ENCODE measurements at regions not wholly inside any gene's neighbourhood (a gene's known extent, or its start where the extent isn't known, plus 50 kb on each side); places are given as distances from the start of the nearest gene placed in this dataset.

- no peak for DNase-seq
These were observed 1018.4 kb upstream of the ACVR2A start for GRCh38 chr2:146826388-146826787.

- DNase-seq, result no peak
These were observed 1023.0 kb upstream of the ACVR2A start for GRCh38 chr2:146821836-146822316.

- DNase-seq, result no peak
These were observed 1024.2 kb upstream of the ACVR2A start for GRCh38 chr2:146820672-146821071.

- DNase-seq, result no peak
These were observed 1026.7 kb upstream of the ACVR2A start for GRCh38 chr2:146818122-146818521.

- no peak for DNase-seq
These were observed 1027.2 kb upstream of the ACVR2A start for GRCh38 chr2:146817613-146818012.

GRCh38 chr2:146814971-146815370, 1029.9 kb upstream of the ACVR2A start:
- no peak for DNase-seq

- no peak for DNase-seq
These were observed 1037.2 kb upstream of the ACVR2A start for GRCh38 chr2:146807568-146808168.

- no peak for DNase-seq
These were observed 1038.3 kb upstream of the ACVR2A start for GRCh38 chr2:146806364-146807005.

GRCh38 chr2:146804288-146804687, 1040.5 kb upstream of the ACVR2A start:
- no peak for DNase-seq

GRCh38 chr2:146801886-146802285, 1042.9 kb upstream of the ACVR2A start:
- no peak for DNase-seq

- DNase-seq, result no peak
These were observed 1058.4 kb upstream of the ACVR2A start for GRCh38 chr2:146786396-146786795.

GRCh38 chr2:146785101-146785500, 1059.7 kb upstream of the ACVR2A start:
- DNase-seq, result no peak

GRCh38 chr2:146784602-146785001, 1060.2 kb upstream of the ACVR2A start:
- no peak for DNase-seq

- DNase-seq, result no peak
These were observed 1067.6 kb upstream of the ACVR2A start for GRCh38 chr2:146777181-146777580.

- no peak for DNase-seq
These were observed 1068.2 kb upstream of the ACVR2A start for GRCh38 chr2:146776596-146776995.

GRCh38 chr2:146771531-146771930, 1073.3 kb upstream of the ACVR2A start:
- DNase-seq, result no peak

- no peak for DNase-seq
These were observed 1080.5 kb upstream of the ACVR2A start for GRCh38 chr2:146764301-146764700.

- DNase-seq, result no peak
These were observed 1082.0 kb upstream of the ACVR2A start for GRCh38 chr2:146762786-146763185.

GRCh38 chr2:146754606-146755005, 1090.2 kb upstream of the ACVR2A start:
- no peak for DNase-seq

GRCh38 chr2:146748046-146748445, 1096.8 kb upstream of the ACVR2A start:
- DNase-seq, result no peak

- no peak for DNase-seq
These were observed 1103.6 kb upstream of the ACVR2A start for GRCh38 chr2:146741260-146741659.

- no peak for DNase-seq
These were observed 1110.0 kb upstream of the ACVR2A start for GRCh38 chr2:146734821-146735190.

- DNase-seq, result peak; percentile 81
These were observed 1110.6 kb upstream of the ACVR2A start for GRCh38 chr2:146734042-146734820.

GRCh38 chr2:146730882-146731281, 1113.9 kb upstream of the ACVR2A start:
- DNase-seq, result no peak

Measured in hematopoietic multipotent progenitor cell treated with erythropoietin and hydrocortisone succinate and interleukin-3 and kit ligand, for 4 days (in vitro differentiated cells).